ENCODE measurements at regions not wholly inside any gene's neighbourhood (a gene's known extent, or its start where the extent isn't known, plus 50 kb on each side); places are given as distances from the start of the nearest gene placed in this dataset.

DNA sequence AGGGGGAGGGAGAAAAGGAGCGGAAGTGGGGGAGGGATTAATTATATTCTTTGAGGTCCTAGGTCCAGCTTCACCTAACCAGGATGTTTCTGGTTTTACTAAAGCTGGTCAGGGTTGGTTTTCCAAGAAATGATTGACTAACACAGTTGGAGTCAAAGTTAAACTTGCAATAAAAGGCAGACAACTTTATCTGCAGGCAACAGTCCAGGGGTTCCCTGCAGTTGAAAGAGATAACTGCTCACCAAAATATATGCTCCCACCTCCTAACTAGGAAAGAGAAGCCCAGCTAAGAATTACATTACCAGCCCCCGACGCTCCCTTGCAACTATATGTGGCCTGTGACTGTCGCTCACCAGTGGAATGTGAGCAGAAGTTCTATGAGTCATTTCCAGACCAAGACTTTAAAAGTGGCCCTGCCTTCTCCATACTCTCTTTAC lies 140.0 kb upstream of the PKDCC start:
- peak; percentile 60 for DNase-seq (ENCODE audit: low read depth)

DNA sequence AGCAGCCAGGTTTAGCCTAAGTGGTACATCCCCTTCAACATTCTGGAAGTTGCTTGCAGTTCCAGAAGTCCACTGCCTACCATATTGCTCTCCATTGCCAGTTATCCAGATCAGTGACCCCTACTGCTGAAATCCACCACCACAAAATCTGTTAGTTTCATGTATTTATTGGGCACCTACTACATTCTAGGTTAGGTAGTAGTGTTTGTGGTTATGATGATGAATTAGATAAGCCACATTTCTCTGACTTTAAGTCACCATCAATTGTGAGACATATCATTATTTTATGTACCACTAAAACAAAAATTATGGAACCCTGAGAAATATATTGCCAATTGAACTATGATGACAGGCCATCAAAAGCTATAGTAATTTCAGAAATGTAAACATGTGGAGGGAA lies 139.5 kb upstream of the PKDCC start:
- DNase-seq (ENCODE audit: low read depth): no peak

DNA sequence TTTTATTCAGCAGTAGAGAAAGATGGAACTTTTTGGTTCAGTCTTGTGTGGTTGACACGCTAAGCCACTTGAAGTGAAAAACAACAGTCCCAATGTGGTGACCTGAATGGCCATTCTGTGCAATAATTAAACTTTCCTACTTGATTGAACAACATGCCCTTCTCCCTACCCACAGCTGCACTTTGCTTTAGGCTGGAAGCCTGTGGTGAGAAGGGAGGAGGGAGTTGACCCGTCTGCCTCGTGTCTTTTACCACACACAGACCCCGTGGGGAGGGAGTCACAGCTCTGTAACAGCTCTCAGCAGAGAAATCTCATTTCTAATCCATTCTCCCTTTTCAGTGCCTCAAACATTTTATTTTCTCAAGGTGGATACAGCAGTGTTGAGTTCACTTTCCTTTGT lies 138.2 kb upstream of the PKDCC start:
- DNase-seq (ENCODE audit: low read depth): peak; percentile 46

DNA sequence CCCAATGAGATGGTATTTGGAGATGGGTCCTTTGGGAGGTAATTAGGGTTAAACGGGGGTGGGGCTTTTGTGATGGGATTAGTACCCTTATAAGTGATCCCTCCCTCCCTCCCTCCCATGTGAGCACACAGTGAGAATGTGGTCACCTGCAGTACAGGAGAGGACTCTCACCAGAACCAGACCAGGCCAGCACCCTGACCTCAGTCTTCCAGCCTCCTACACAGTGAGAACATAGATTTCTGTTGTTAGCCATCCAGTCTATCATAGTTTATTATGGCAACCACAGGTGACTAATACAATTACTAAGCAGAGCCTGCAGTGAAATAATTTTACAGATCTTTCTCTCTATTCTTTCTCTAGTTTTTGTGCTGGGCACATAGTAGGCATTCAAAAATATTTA lies 137.7 kb upstream of the PKDCC start:
- peak; percentile 75 for DNase-seq (ENCODE audit: low read depth)

DNA sequence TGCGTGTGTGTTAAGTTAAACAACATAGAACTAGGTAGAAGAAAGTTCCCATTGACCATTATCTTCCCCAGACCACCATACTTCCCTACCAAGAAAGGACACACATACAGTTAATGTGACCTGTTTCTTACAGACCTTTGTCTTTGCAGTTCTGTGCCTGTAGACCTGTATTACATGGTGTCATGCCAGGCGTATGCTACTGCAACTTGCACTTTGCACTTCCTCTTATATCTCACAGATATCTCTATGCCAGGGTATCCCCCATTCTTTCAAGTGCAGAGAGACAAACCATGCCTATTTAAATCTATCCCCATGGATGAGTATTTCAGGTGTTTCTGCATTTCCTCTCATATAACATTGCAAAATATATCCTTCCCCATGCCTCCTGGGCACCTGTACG lies 136.8 kb upstream of the PKDCC start:
- no peak for DNase-seq (ENCODE audit: low read depth)

DNA sequence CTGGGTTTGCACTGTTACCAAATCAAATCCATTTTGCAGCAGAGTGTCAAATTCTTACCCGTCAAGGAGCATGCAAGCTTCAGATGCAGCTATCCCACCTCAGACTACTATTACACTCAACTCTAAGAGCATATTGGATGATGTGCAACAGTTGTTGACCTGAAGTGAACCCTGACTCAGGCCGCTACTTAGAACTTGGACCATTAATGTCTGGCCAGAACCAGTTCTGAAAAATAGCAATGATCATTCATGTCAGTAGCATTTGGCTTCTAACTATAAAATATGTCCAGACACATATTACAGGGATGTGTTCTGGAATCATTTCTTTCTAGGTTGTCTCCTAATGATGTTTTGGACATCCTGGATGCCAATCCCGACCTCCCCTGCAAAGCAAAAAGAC lies 135.5 kb upstream of the PKDCC start:
- DNase-seq (ENCODE audit: low read depth): peak; percentile 45

DNA sequence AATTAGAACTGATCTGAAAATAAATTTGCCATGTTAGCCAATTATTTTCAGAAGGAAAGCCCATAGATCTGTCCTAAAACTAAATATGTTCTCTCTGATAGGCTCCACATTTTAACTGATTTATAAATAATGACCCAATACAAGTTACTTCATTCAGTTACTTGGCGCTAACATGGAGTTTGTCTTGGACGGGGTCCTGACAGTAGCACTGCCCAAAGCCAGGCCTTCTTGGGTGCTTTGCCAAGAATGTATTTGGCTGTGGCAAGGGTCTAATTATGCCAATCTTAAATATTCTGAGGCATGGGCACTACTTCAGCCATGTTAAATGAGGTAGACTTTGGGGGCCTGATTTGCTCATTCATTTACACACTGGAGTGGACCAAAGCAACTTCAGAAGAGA lies 135.0 kb upstream of the PKDCC start:
- DNase-seq (ENCODE audit: low read depth): no peak

DNA sequence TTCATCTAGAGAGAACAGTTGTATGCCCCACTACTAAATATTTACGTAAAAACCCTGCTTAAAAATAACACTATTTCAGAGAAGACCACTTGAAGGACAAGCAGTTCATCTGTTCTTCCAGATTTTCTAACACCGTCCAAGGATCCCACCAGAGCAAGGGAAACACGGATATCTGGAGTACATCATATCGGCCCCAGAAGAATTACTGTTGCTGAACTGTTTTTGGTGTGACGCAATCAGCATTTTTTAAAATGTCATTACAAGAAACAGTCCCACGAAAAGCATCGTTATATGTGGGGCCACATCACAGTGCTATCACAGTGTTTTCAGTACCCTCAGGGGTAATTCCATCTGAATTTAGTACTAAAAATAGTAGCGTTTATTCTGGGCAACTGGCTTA lies 134.5 kb upstream of the PKDCC start:
- DNase-seq (ENCODE audit: low read depth): no peak

DNA sequence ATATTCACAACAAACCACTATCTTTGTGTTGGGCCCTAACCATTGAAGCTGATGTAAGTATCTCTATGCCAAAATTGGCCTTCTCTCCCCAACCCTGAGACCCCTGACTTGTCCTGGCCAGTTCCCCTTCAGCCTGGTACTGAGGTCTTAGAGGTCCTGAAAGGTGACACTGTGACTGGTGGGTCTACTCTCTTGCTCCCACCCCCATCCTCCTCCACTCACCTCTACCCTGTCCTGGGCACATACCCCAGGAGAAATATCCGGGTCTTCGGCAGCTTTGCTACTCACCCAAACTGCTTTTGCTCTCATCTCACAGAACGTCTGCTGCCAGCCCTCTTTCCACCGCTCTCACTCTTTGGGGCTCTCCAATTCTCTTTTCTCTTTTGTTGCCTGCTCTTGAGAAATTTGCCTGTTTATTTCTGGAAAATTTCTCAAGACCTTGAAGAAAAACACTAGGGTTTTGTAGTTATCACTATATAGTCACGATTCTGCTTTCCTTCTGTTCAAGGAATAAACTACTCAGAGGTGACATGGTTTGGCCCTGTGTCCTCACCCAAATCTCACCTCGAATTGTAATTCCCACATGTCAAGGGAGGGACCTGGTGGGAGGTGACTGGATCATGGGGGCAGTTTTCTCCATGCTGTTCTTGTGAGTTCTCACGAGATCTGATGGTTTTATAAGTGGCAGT lies 133.8 kb upstream of the PKDCC start:
- DNase-seq (ENCODE audit: low read depth): no peak

DNA sequence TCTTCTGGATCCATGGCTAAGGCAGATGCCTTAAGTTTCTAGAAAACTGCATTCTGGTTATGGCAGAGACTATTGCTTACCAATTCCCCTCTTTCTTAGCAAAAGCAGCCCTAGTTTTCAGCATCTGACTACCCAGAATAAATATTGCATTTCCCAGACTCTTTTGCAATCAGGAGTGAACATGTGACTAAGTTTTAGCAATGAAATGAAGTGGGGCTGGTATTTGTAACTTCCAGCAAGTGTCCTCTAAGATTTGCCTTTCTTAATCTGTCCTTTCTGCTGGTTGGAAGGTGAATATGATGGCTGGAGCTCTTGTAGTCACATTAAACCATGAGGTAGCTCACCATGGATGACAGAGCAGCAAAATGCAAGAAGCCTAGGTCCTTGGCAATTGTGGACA lies 132.9 kb upstream of the PKDCC start:
- no peak for DNase-seq (ENCODE audit: low read depth)

DNA sequence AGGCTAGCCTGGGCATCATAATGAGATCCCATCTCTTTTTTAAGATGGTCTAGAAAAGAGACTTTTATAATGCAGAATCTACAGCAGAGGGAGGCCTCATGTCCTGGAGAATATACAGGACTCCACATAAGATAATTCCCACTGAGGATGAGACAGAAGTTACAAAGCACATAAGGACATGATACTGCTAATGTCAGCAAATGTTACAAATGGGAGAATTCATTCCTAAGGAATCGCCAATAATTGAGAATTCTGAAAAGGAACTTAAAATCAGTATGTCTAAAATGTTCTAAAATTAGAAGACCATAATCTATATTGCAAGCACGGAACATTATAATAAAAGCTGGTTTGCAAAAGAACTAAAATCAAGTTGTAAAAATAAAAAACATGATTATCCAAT lies 131.6 kb upstream of the PKDCC start:
- no peak for DNase-seq (ENCODE audit: low read depth)

DNA sequence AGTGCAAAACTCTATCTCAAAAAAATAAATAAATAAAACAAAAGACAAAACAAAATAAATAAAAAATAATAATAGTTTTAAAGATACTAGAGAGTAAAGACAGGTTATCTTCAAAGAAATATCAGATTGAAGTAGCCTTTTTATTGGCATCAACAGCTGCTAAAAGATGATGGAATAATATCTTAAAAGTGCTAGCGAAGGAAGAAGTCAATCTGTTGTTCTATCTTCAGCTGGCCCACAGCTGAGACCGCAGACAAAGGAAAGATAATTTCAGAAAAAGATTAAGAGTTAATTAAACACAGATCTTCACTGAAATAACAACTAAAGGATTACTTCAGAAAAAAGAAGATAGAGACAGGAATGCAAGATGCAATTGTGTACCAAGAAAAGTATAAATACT lies 130.2 kb upstream of the PKDCC start:
- DNase-seq (ENCODE audit: low read depth): no peak

DNA sequence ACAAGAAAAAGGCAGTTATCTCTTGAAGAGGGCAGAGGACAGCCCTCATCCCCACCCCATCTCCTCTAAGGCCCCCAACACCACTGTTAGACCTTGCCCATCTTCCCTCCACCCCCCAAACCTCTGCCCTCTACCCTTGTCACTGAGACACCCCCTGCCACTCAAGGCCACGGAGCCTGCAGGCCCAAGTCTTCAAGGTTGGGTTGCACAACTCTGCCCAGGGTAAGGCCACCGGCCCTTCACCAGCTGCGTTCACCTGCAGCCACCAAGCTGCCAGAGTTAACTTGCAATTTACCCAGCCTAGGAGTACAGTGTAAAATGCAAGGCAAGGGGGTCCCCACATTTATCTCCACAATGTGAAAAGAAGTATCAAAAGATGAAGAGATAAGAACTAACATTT lies 128.7 kb upstream of the PKDCC start:
- no peak for DNase-seq (ENCODE audit: low read depth)

DNA sequence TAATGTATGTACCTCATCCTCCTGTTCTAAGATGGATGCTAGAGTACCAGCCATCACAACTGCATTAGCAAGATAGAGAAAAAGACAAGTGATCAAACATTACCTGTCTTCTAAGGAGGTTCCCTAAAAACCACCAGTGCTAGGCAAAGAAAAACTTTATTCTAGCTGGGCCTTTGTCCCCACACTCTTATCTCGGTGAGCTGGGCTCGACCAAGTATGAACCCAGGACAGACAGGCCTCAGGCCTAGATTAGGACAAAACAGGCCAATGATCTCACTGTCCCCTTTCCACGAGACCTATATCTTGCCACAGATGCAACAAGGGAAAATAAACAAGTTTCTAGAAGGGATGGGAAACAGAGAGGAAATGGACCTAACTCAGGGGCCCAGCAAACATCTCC lies 127.6 kb upstream of the PKDCC start:
- no peak for DNase-seq (ENCODE audit: low read depth)

DNA sequence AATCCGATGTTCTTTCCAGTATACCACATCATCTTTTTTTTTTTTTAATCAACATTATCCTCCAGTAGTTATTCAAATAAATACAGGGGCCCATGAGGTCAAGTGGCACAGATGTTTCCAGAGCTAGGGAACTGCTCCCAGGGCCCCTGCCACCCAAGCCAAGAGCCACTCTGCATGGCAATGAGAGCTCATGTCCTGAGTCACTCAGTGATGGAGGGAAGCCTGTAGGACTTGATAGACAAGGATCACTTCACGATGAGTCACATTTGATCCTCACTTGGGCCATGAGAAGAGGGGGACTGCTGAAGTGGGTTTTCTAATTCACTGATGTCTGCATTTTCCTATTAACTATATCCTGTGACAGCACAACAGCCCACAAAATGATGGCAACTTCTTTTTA lies 127.0 kb upstream of the PKDCC start:
- no peak for DNase-seq (ENCODE audit: low read depth)

DNA sequence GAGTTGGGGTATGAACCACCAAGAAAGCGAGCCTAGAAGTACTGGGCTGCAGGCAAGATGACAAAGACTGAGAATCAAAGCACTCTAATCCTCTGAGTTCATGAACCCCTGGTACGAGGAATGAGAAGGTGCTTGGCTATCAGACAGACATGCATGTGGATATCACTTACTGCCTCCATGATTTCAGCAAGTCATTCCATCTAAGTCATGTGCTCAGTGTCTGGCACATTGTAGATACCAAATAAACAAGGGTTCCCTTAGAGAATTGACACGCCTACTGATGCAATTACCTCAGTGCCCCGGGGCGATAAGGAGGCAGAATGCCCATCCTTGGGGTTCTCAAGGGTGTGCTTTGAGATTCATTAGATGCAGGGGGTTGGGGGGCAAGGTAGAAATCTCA lies 125.6 kb upstream of the PKDCC start:
- no peak for DNase-seq (ENCODE audit: low read depth)

DNA sequence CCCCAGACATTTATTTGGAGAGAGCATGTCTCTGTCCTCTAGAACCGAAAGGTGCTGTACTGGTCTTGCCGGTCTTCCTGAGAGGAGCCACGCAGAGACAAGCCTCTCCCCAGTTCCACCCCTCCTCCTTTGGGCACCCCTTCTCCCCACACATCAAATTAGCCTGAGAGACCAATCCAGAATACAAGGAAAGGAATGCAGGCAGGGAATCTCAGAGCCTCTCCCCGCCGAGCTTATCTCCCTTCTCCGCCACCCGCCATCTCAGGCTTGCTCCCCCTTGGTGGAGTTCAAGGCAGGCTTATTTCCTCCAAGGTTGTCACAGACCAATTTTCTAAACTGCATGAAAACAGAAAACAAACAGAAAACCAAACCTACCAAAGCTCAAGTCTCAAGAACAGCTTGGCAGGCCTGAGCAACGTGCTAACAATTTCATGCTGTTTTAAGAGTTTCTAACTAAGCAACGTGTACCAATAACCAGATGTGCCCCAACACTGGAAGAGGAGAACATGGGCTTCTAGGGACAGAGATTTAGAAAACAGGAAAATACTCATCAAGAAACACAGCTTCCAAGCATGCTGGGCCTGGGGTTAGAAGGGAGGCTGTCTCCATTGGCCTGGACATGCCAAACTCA lies 124.5 kb upstream of the PKDCC start:
- DNase-seq (ENCODE audit: low read depth): no peak

DNA sequence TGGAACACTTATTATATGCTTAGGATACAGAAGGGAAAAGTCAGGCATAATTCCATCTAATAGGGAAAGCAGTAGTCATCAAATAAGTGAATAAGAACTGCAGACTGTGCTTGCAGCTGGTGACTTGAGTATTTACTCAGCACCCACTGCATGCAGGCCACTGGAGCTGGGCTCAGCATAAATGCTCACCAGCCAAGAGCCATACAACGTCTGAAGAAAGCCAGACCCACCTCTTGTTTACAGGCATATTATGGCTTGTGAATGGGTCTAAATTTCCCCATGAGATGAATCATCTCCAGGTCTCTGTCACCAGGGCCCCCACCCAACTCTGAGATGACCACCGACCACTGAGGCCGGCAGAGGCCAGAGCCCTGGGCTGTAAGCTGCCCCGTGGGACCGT lies 123.8 kb upstream of the PKDCC start:
- no peak for DNase-seq (ENCODE audit: low read depth)

DNA sequence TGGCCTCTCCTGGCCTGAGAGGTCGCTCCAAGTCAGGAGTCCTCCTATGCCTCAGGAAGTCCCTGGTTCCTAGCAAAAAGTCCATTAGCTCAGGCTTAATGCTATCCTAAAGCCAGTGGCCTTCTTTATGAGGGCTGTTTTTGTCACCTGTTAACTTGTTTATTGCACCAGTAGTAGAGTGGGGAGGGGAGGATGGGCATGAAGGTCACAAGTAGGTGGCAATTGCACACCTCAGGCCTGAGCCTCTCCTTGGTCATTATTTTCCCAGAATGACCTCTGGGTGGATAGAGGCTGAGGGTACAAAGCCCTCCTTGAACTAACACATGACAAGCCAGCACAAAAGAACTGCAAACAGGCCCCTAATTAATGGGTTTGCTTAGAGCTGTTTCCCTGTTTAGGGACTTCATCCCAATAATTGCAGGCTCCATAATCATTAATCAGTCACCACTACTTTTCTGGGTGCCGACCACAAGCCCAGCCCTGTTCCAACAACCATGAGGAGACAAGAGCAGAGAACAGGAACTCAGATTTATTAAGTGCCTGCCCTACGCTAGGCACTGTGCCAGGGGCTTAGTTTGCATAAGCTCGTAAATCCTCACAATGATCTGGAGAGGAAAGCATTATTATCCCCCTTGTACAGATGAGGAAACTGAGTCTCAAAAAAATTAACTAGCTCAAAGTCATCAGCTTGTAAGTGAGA lies 123.0 kb upstream of the PKDCC start:
- DNase-seq (ENCODE audit: low read depth): no peak

DNA sequence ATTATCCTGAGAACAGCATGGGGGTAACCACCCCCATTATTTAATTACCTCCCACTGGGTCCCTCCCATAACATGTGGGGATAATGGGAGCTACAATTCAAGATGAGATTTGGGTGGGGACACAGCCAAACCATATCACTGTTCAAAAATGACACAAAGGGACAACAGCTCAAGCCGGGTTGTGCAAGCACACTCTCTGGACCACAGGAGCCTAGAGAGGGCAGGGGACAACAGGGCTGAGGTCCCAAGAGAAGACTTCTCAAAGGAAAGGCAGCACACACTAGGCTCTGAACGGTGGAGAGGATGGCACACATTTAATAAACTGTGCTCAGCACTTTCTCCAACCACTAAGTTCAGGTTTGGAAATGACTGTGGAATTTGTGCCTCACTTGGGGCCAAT lies 122.1 kb upstream of the PKDCC start:
- DNase-seq (ENCODE audit: low read depth): no peak

DNA sequence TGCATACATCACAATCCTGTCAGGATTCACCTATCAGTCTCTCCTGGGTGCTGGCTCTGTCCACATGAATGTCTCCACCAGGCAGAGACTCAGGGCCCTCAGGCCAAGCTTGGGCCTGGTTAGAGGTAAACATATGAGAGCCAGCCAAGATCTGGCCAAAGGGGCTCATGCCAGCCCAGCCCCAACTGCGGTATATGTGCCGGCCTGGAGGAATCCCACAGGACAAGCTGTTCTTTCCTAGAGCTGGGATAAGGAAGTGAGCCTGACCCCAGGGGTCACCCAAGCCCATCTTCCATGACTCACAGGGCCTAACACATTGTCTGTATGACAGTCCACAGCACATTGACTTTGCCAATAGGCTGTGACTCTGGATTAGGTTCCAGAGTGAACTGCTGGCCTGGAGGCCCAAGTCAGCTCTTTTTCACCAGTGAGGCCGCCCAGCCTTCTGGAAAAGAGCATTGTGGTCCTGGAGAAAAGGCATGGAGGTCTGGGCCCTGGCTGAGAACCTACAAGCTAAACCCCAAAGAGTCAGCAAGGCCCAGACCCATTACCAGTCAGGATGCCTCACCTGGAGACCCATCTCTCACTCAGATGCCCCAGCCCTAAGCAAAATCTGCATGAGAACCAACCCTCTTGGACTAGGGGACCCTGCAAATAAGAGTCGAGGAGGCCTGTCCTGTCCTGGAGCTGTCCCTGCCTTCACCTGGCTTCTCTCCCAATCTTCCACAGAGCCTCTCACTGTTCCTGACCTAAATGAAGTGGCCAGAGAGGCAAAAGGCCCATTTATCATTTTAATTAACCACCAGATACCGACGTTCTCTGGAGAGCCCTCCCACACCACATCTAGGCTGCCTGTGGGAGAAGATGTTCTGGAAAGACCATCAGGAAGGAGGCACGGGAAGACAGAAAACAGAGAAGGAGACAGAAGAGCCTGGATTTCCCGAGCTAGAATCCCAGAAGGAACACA lies 120.9 kb upstream of the PKDCC start:
- peak; percentile 92 for DNase-seq (ENCODE audit: low read depth)
